ENCODE measurements at regions not wholly inside any gene's neighbourhood (a gene's known extent, or its start where the extent isn't known, plus 50 kb on each side); places are given as distances from the start of the nearest gene placed in this dataset.

DNA sequence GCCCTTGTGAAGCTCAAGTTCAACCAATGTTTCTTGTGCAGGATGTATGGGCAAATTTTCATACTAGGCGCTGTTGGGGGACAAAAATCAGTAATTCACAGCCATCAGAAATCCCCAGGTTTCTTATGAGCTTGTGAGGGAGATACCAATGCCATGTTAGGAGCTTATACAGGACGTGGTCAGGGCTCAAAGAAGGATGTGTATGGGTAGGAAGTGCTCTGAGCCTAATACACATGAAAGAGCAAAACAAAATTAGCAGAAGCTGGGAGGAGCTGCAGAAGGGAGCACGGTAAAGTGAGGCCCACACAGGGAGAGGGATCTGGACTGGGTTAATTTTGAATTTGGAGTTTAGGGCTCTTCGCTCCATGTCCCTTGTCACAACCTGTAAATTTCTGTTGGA is 114.6 kb upstream of the MAP3K1 start:
- in situ Hi-C loops (cut with MboI; ENCODE audit: low sequenced_read_pairs, unreplicated experiment) = no loop called here
- TF ChIP-seq, protein P1, sequence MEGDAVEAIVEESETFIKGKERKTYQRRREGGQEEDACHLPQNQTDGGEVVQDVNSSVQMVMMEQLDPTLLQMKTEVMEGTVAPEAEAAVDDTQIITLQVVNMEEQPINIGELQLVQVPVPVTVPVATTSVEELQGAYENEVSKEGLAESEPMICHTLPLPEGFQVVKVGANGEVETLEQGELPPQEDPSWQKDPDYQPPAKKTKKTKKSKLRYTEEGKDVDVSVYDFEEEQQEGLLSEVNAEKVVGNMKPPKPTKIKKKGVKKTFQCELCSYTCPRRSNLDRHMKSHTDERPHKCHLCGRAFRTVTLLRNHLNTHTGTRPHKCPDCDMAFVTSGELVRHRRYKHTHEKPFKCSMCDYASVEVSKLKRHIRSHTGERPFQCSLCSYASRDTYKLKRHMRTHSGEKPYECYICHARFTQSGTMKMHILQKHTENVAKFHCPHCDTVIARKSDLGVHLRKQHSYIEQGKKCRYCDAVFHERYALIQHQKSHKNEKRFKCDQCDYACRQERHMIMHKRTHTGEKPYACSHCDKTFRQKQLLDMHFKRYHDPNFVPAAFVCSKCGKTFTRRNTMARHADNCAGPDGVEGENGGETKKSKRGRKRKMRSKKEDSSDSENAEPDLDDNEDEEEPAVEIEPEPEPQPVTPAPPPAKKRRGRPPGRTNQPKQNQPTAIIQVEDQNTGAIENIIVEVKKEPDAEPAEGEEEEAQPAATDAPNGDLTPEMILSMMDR (IDR thresholded peaks at IDR 0.05; ENCODE audit: borderline replicate concordance, control extremely low read depth, extremely low read depth, insufficient read depth, missing control alignments) = no peak
- DNase-seq (ENCODE audit: low spot score) = no peak

DNA sequence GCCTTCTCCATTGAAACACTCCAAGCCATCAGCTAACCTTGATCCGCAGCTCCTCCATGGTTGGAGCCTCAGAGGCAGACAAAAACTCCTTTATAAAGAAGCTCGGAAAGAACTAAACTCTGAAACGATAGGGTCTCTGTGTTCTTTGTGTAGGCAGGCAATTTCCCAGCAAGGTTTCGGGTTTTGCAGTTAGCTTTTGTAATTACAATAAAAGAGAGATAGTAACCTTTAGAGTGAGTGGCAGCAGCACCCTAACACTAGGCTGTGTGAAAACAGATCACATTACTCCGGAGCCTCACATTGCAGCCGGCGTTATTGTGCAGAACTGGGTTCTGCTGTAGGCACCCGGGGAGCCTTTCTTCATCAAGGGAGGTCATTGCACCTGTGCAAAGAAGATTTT is 115.8 kb upstream of the MAP3K1 start:
- TF ChIP-seq, protein P1 (IDR thresholded peaks at IDR 0.05; ENCODE audit: borderline replicate concordance, control extremely low read depth, extremely low read depth, insufficient read depth, missing control alignments) = no peak
- DNase-seq (ENCODE audit: low spot score) = no peak
- in situ Hi-C loops (cut with MboI; ENCODE audit: low sequenced_read_pairs, unreplicated experiment) = no loop called here

DNA sequence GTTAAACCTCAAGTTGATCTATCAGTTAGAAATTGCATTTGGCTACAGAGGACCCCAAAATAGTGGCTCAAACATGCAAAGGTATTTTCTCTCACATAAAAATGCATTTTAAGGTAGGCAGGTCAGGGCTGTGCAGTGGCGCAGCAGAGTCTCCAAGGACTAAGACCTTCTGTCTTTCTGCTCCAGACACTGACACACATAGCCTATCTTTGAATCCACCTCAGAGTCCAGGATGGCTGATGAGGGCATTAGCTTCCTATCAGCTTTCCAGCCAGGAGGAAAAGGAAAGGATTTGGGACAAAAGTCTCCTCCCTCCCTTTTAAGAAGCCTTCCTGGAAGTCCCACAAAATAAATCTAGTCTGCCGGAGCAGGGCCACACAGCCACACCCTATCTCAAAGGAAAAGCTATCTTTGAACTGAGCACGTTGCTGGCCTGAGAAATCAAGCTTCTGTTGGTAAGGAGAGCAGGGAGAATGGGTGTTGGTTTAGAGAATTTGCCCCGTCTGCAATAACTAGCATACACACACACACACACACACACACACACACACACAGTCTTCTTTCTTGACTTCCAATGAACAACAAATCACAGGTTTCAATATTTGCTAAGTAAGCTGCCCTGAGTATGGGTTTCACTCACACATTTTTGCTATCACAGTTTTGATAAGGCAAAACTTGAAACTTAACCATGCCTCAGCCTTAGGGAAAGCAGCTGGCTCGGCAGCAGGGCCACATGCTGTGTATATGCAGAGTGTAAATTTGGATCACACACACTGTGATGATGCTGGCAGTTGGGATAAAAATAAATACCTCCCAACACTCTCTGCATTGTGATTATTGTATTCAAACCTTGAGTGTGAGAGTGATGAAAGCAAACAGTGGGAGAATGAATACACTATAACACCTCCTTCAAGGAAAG is 116.6 kb upstream of the MAP3K1 start:
- no peak for DNase-seq (ENCODE audit: low spot score)
- TF ChIP-seq, protein P1 (IDR thresholded peaks at IDR 0.05; ENCODE audit: borderline replicate concordance, control extremely low read depth, extremely low read depth, insufficient read depth, missing control alignments) = no peak
- in situ Hi-C loops (cut with MboI; ENCODE audit: low sequenced_read_pairs, unreplicated experiment) = no loop called here

DNA sequence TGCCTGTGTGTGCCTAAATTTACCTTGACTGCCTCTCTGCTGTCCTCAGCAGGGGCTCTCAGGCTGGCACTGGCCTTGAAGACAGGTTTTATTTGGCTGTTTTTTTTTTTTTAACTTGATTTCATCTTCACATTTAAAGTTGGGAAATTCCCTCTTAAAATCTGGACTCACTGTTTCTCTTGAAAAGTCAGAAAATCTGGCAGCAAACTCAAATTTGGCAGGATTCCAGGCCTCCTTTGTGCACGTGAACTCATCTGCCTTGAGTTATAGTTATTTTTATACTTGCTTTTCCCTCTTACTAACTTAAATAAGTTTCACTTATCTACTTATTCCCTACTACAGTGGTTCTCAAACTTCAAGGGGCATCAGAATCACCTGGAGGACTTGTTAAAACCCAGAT is 118.4 kb upstream of the MAP3K1 start:
- in situ Hi-C loops (cut with MboI; ENCODE audit: low sequenced_read_pairs, unreplicated experiment) = no loop called here
- TF ChIP-seq, protein P1 (IDR thresholded peaks at IDR 0.05; ENCODE audit: borderline replicate concordance, control extremely low read depth, extremely low read depth, insufficient read depth, missing control alignments) = no peak
- no peak for DNase-seq (ENCODE audit: low spot score)

DNA sequence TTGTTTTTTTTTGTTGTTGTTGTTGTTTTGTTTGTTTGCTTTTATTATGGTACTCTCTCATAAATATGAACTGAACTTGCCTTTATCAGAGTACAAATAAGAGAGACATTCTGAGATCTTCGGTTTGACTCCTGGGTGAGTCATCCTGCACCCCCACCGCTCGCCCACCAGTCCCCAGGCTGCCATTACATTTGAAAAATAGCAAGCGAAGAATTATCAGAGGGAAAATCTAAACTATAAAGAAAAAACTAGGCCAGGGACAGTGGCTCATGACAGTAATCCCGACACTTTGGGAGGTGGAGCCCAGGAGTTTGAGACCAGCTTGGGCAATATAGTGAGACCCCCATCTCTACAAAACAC is 122.1 kb upstream of the MAP3K1 start:
- TF ChIP-seq, protein P1 (IDR thresholded peaks at IDR 0.05; ENCODE audit: borderline replicate concordance, control extremely low read depth, extremely low read depth, insufficient read depth, missing control alignments) = no peak
- no peak for DNase-seq (ENCODE audit: low spot score)
- in situ Hi-C loops (cut with MboI; ENCODE audit: low sequenced_read_pairs, unreplicated experiment) = no loop called here

DNA sequence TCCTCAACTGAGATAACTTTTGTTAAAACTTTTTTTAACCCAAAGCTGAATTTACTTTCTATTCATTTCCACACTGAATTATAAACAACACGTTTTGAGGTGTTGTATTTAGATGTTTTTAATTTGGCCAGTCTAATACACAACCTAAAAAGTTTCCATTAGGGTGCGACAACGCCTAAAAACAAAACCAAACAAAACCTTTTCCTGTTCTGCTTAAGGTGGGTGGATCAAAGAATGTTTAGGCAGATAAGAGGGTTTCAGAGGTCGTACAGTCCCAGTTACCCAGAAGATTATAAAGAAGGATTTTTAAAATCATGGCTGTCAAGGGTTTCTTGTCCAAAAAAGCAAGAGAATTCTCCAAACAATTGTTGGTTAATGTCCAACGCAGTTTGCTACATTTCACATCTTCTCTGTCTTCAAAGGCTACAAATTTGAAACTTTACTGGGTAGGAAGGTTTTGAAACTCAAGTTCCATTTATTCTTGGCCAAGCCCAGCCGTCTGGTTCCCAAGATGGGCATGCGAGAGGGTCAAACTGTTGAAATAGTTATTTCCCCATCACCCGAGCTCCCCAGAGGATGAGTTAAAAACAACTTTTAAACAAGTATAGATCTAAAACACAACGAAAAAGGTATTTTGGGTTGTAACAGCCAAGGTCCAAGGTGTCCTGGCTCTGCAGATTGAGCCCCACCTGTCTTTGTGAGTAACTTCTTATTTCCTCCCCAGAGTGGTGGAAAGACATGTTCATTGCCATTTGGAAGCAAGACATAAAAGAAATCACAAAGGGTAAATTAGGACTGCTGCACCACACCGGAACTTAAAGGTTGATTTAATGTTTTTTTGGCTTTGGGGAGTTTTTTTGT is 122.8 kb upstream of the MAP3K1 start:
- DNase-seq (ENCODE audit: low spot score) = peak; percentile 22

More for the DNA sequence above, 122.8 kb upstream of the MAP3K1 start:
- TF ChIP-seq, protein P1 (IDR thresholded peaks at IDR 0.05; ENCODE audit: borderline replicate concordance, control extremely low read depth, extremely low read depth, insufficient read depth, missing control alignments) = no peak
- in situ Hi-C loops (cut with MboI; ENCODE audit: low sequenced_read_pairs, unreplicated experiment) = no loop called here

Data from GM13976 (cell line).